HEK293 (cell line): ENCODE measurements at regions not wholly inside any gene's neighbourhood (a gene's known extent, or its start where the extent isn't known, plus 50 kb on each side); places are given as distances from the start of the nearest gene placed in this dataset.
A peak's percentile ranks its signal among the peaks of the same experiment; 100 is the strongest.

ENCODE experiments used
- CTCF ChIA-PET: fragments of 350-600 bp; formaldehyde crosslinking; extraction: SDS; loops from one replicate; lab custom pipeline; 2021; ENCODE audit warnings: antibody characterized with exemption; lab: Yijun Ruan, JAX
- POLR2A ChIA-PET: fragments of 300-600 bp; formaldehyde crosslinking; extraction: SDS; loops from one replicate; lab custom pipeline; 2020; ENCODE audit warnings: antibody characterized with exemption, inconsistent platforms; lab: Yijun Ruan, JAX
- H3K27ac ChIP-seq: fragments of 200-500 bp; sonication (Bioruptor generic); 2 replicates; pipeline ENCODE4 v1.5.1; 2014; ENCODE audit warnings: low read depth, low read length, control low read depth, inconsistent platforms; ENCODE audit errors: extremely low read depth
- H3K36me3 ChIP-seq, 2 experiments: fragments of 200-500 bp in 1 of 2; sonication (Bioruptor generic) in 1 of 2; 1 replicate in 1 of 2; 2 replicates in 1 of 2; pipeline ENCODE4 v1.5.1; 2014 to 2017; ENCODE audit warnings: inconsistent platforms in 2 of 2, low read length in 2 of 2; ENCODE audit not compliant: control insufficient read depth in 2 of 2, insufficient read depth in 1 of 2
- H3K4me1 ChIP-seq: fragments of 200-500 bp; sonication (Bioruptor generic); 2 replicates; pipeline ENCODE4 v1.5.1; 2014; ENCODE audit warnings: mild to moderate bottlenecking, low read length, inconsistent platforms; ENCODE audit not compliant: control insufficient read depth, insufficient read depth
- H3K4me3 ChIP-seq: 2 replicates; pipeline ENCODE4 v1.5.1; 2011; ENCODE audit warnings: low read depth, mild to moderate bottlenecking, control low read depth, low read length, moderate library complexity
- H3K9me3 ChIP-seq: fragments of 200-500 bp; sonication (Bioruptor generic); 2 replicates; pipeline ENCODE4 v1.5.1; 2014; ENCODE audit warnings: low read depth, low read length, inconsistent platforms; ENCODE audit not compliant: control insufficient read depth, insufficient read depth
- ATF2 ChIP-seq: fragments of 450-650 bp; formaldehyde crosslinking; IDR thresholded peaks from 2 replicates; pipeline ENCODE4 v1.5.1; 2016; ENCODE audit warnings: missing biosample characterization, missing genetic modification characterization, low read depth
- GLIS2 ChIP-seq: fragments of 450-650 bp; formaldehyde crosslinking; IDR thresholded peaks from 2 replicates; pipeline ENCODE4 v1.5.1; 2016; ENCODE audit warnings: missing biosample characterization, missing genetic modification characterization
- PRDM1 ChIP-seq: fragments of 450-650 bp; formaldehyde crosslinking; IDR thresholded peaks from 2 replicates; pipeline ENCODE4; 2016; ENCODE audit warnings: missing biosample characterization, missing genetic modification characterization
- PRDM6 ChIP-seq: fragments of 450-650 bp; formaldehyde crosslinking; IDR thresholded peaks from 2 replicates; pipeline ENCODE4 v1.5.1; 2017; ENCODE audit warnings: missing biosample characterization, missing genetic modification characterization
- REPIN1 ChIP-seq: fragments of 450-650 bp; formaldehyde crosslinking; IDR thresholded peaks from 2 replicates; pipeline ENCODE4 v1.5.1; 2017; ENCODE audit warnings: missing biosample characterization, missing genetic modification characterization, low read depth
- SALL2 ChIP-seq: fragments of 450-650 bp; formaldehyde crosslinking; IDR thresholded peaks from 2 replicates; pipeline ENCODE4 v1.5.0; 2017; ENCODE audit warnings: missing biosample characterization, mild to moderate bottlenecking, missing genetic modification characterization, borderline replicate concordance
- ZNF202 ChIP-seq: fragments of 450-650 bp; formaldehyde crosslinking; IDR thresholded peaks from 2 replicates; pipeline ENCODE4 v1.5.1; 2016; ENCODE audit warnings: missing biosample characterization, missing genetic modification characterization, borderline replicate concordance
- ZNF341 ChIP-seq: fragments of 450-650 bp; formaldehyde crosslinking; IDR thresholded peaks from 2 replicates; pipeline ENCODE4; 2016; ENCODE audit warnings: low read depth, missing biosample characterization, missing genetic modification characterization
- ZNF366 ChIP-seq: fragments of 450-650 bp; formaldehyde crosslinking; conservative IDR thresholded peaks from 2 replicates; pipeline ENCODE4 v1.5.1; 2016; ENCODE audit warnings: missing biosample characterization, missing genetic modification characterization
- ZNF404 ChIP-seq: fragments of 450-650 bp; formaldehyde crosslinking; IDR thresholded peaks from 2 replicates; pipeline ENCODE4 v1.5.1; 2017; ENCODE audit warnings: missing biosample characterization, missing genetic modification characterization
- ZNF518A ChIP-seq: fragments of 450-650 bp; formaldehyde crosslinking; conservative IDR thresholded peaks from 2 replicates; pipeline ENCODE4 v1.5.1; 2016; ENCODE audit warnings: low read depth, missing biosample characterization, missing genetic modification characterization
- ZNF555 ChIP-seq: fragments of 450-650 bp; formaldehyde crosslinking; conservative IDR thresholded peaks from 2 replicates; pipeline ENCODE4 v1.5.1; 2017; ENCODE audit warnings: missing biosample characterization, mild to moderate bottlenecking, missing genetic modification characterization, inconsistent platforms
- ZNF596 ChIP-seq: fragments of 450-650 bp; IDR thresholded peaks from 2 replicates; pipeline ENCODE4 v1.5.0; 2018; ENCODE audit warnings: missing biosample characterization, mild to moderate bottlenecking, missing genetic modification characterization, moderate library complexity
- ZNF600 ChIP-seq: fragments of 450-650 bp; formaldehyde crosslinking; IDR thresholded peaks from 2 replicates; pipeline ENCODE4 v1.5.1; 2016; ENCODE audit warnings: missing biosample characterization, missing genetic modification characterization

- Histone ChIP-seq H3K9me3 (no peaks in the 10 kb centered on the region), H3K4me3 (no peak overlapping the region)
- TF ChIP-seq ATF2 (peak; percentile 78; the same call in 1 of the 2 replicates), ZNF202 (tag by site-specific recombination) (no peak)
- TF ChIP-seq, all 188 proteins: peak for 1
- H3K36me3 ChIP-seq, result no peaks in the 10 kb centered on the region
- POLR2A ChIA-PET, result no interaction called here
- H3K27ac ChIP-seq, result no peak overlapping the region
- H3K4me1 ChIP-seq, result no peaks in the 10 kb centered on the region
- CTCF ChIA-PET, result interaction anchor here (6.3 kb wide), 1 partner anchor 14 kb away, joined by 43 read pairs; no protein-coding TSS in a partner anchor
Measured at GRCh38 chr12:13375583-13376345, 179.2 kb downstream of the EMP1 start.

- ChIA-PET POLR2A (no interaction called here), CTCF (interaction anchor here (6.3 kb wide), 1 partner anchor 13 kb away, joined by 43 read pairs; no protein-coding TSS in a partner anchor)
- Histone ChIP-seq H3K4me3 (no peak overlapping the region), H3K27ac (no peak overlapping the region), H3K36me3 (no peaks in the 10 kb centered on the region), H3K4me1 (no peaks in the 10 kb centered on the region), H3K9me3 (no peaks in the 10 kb centered on the region)
- no peak for TF ChIP-seq ZNF404 (tag by site-specific recombination)
- no peak for TF ChIP-seq PRDM6
- TF ChIP-seq GLIS2 (tag by site-specific recombination), result no peak
- TF ChIP-seq ZNF518A (tag by site-specific recombination), result no peak
- TF ChIP-seq ZNF366 (tag by site-specific recombination), result no peak
- no peak for TF ChIP-seq ZNF600 (tag by site-specific recombination)
- TF ChIP-seq SALL2 (tag by site-specific recombination), result no peak
- no peak for TF ChIP-seq ZNF555
- no peak for TF ChIP-seq PRDM1 (tag by site-specific recombination)
- TF ChIP-seq ZNF341, result no peak
- no peak for TF ChIP-seq ZNF596 (tag by site-specific recombination)
- no peak for TF ChIP-seq REPIN1 (tag by site-specific recombination)
Measured at GRCh38 chr12:13374793-13375192, 178.3 kb downstream of the EMP1 start.
